AG04449 (cell line): ENCODE measurements at regions not wholly inside any gene's neighbourhood (a gene's known extent, or its start where the extent isn't known, plus 50 kb on each side); places are given as distances from the start of the nearest gene placed in this dataset.

ENCODE experiments used
- CTCF ChIA-PET: fragments of 350-600 bp; formaldehyde crosslinking; extraction: SDS; loops from one replicate; lab custom pipeline; 2021; ENCODE audit warnings: antibody characterized with exemption; lab: Yijun Ruan, JAX
- POLR2A ChIA-PET: fragments of 400-600, 350-600 bp; formaldehyde crosslinking; extraction: SDS; loops from one replicate; lab custom pipeline; 2020; ENCODE audit warnings: antibody characterized with exemption, inconsistent platforms; lab: Yijun Ruan, JAX
- DNase-seq: peaks from one replicate; pipeline ENCODE4 v3.0.0-alpha.2; 2010; ENCODE audit warnings: low read depth, low spot score
- H3K4me3 ChIP-seq: 2 replicates; pipeline ENCODE4 v1.5.1; 2011; ENCODE audit warnings: low read depth, mild to moderate bottlenecking, control low read depth, low read length
- TF ChIP-seq, protein P1 (sequence below): IDR thresholded peaks from one replicate; pipeline ENCODE4 v1.5.1; 2011; ENCODE audit warnings: mild to moderate bottlenecking, moderate library complexity, low read length, control low read depth, inconsistent platforms; ENCODE audit not compliant: insufficient read depth; ENCODE audit errors: missing control alignments

DNA sequence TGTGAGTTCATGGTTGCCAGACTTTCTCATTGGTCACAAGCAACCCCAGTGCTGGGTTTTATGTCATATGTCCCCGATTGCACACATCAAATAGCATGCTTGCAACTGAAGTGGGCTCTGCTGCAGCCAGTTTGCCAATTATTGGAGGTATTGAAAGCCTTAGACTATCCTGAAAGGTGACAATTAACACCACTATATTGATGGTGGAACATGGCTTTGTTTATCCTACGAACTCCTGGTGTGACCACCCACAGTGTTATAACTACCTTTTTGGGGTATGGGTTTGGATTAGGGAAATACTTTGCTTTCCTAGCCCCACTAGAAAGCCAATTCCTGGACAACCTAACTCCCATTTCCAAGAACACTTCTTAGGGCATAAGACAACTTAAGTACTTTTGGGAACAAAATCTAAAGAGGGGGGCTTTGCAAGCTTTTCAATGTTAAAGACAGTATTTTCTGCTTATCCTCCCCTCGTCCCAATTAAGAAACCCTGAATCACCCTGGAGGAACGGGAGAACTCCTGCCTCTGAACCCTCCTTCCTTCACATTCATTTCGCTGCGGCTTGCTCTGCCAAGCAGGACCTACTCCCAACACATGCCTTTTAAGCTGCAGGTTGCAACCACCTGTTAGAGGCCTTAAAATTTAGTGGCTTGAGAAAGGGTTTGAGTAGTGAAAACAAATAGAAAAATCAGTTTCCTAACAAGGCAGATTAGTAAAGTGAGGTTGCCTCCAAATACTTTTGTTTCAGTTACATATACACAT is 80.3 kb upstream of the RBM19 start:
- no peak for DNase-seq
- H3K4me3 ChIP-seq = no peak overlapping the region
- ChIA-PET CTCF (no interaction called here), POLR2A (no interaction called here)
- TF ChIP-seq, protein P1, sequence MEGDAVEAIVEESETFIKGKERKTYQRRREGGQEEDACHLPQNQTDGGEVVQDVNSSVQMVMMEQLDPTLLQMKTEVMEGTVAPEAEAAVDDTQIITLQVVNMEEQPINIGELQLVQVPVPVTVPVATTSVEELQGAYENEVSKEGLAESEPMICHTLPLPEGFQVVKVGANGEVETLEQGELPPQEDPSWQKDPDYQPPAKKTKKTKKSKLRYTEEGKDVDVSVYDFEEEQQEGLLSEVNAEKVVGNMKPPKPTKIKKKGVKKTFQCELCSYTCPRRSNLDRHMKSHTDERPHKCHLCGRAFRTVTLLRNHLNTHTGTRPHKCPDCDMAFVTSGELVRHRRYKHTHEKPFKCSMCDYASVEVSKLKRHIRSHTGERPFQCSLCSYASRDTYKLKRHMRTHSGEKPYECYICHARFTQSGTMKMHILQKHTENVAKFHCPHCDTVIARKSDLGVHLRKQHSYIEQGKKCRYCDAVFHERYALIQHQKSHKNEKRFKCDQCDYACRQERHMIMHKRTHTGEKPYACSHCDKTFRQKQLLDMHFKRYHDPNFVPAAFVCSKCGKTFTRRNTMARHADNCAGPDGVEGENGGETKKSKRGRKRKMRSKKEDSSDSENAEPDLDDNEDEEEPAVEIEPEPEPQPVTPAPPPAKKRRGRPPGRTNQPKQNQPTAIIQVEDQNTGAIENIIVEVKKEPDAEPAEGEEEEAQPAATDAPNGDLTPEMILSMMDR = no peak

DNA sequence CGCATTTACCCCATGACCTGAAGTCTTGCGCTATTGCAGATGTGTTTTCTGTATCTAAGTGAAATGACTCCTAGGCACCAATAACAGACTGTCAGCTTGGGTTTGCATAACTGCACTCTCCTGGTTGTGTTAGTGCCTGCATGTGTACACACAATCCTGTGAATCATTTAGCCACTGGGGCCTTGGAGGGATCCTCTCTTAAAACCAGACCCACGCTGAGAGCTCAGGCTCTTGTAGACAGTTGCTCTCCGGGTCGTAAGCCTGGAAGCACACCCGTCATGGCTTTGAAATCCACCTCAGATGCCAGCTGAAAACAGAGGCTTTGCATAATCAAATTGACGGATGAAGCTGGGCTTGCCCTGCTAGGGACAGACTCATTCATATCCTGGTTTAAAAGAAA is 79.2 kb upstream of the RBM19 start:
- TF ChIP-seq, protein P1 = no peak
- POLR2A ChIA-PET = no interaction called here

GRCh38 chr12:114041590-114041989 is 75.5 kb upstream of the RBM19 start:
- ChIA-PET CTCF (no interaction called here), POLR2A (no interaction called here)
- TF ChIP-seq, protein P1 = no peak
- DNase-seq = no peak
- no peak overlapping the region for H3K4me3 ChIP-seq

More for the DNA sequence above, 79.2 kb upstream of the RBM19 start:
- H3K4me3 ChIP-seq = no peak overlapping the region
- no peak for DNase-seq
- CTCF ChIA-PET = no interaction called here

GRCh38 chr12:114041136-114041535 is 75.0 kb upstream of the RBM19 start:
- DNase-seq = no peak
- ChIA-PET CTCF (no interaction called here), POLR2A (no interaction called here)
- no peak overlapping the region for H3K4me3 ChIP-seq
- TF ChIP-seq, protein P1 = no peak

DNA sequence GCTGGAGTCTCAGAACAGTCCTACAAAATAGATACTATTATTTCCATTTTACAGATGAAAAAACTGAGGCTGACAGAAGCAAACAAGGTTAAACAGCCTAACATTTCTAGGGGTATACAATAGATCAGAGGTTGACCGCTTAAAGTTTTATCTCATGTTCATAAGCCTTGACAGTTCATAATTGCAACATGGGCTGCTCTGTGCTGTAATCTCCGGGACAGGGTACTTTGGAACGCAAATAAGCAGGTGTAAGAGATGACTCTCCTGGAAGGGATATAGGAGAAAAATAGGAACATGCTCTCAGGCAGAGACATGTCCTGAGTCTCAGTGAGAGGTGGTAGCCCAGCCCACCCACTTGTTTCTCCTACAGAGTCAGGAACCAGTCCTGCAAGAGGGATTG is 72.8 kb upstream of the RBM19 start:
- POLR2A ChIA-PET = no interaction called here
- no peak for DNase-seq
- CTCF ChIA-PET = no interaction called here
- no peak overlapping the region for H3K4me3 ChIP-seq
- TF ChIP-seq, protein P1 = no peak

DNA sequence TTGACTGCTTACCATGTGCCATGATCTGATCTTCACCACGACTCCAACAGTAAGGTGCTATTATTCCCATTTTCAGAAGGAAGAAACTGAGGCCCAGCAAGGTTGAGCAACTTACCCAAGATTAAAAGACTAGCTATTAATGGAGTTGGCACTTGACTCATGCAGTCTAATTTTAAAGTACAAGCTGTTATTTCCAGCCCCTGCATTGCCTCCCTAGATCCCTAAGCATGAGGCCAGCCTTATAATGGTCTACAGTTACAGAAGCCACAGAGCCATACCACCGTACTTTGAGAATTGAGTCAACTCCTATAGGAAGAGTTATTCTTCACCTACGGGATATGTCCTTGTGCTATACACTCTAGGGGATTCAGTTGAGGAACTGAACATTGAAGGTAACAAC is 66.7 kb upstream of the RBM19 start:
- TF ChIP-seq, protein P1 = no peak
- ChIA-PET CTCF (no interaction called here), POLR2A (no interaction called here)
- no peak for DNase-seq
- H3K4me3 ChIP-seq = no peak overlapping the region
